HL-60 (cell line): ENCODE measurements at regions not wholly inside any gene's neighbourhood (a gene's known extent, or its start where the extent isn't known, plus 50 kb on each side); places are given as distances from the start of the nearest gene placed in this dataset.

Source experiments
- DNase-seq, 2 experiments: peaks; one replicate each; pipeline ENCODE4 v3.0.0-alpha.2; 2010 to 2020; ENCODE audit warnings: low read depth in 1 of 2, low spot score in 1 of 2
- H3K27ac ChIP-seq: fragments of 250-450 bp; sonication (Bioruptor Pico); replicated peaks from 2 replicates; pipeline ENCODE4 v1.5.1; 2020; ENCODE audit warnings: mild to moderate bottlenecking, moderate library complexity
- H3K27me3 ChIP-seq: fragments of 250-450 bp; sonication (Bioruptor Pico); 2 replicates; pipeline ENCODE4 v1.5.1; 2021; ENCODE audit warnings: mild to moderate bottlenecking, moderate library complexity; ENCODE audit not compliant: insufficient read depth, poor library complexity, severe bottlenecking
- H3K4me3 ChIP-seq: replicated peaks from 2 replicates; pipeline ENCODE4 v1.5.1; 2011; ENCODE audit warnings: mild to moderate bottlenecking, control low read depth, low read length; ENCODE audit not compliant: insufficient read depth
- GABPA ChIP-seq: IDR thresholded peaks from 2 replicates; pipeline ENCODE4 v1.6.1; 2012; ENCODE audit warnings: low read depth
- POLR2AphosphoS5 ChIP-seq: IDR thresholded peaks from 2 replicates; pipeline ENCODE4 v1.6.1; 2012; ENCODE audit warnings: low read depth
- SPI1 ChIP-seq: IDR thresholded peaks from 2 replicates; pipeline ENCODE4 v1.6.1; 2012; ENCODE audit warnings: low read depth, mild to moderate bottlenecking, borderline replicate concordance
- TF ChIP-seq, protein P1 (sequence below): IDR thresholded peaks from 2 replicates; pipeline ENCODE4 v1.6.1; 2012; ENCODE audit warnings: low read depth; ENCODE audit not compliant: insufficient replicate concordance
- TF ChIP-seq, protein P2 (sequence below): IDR thresholded peaks from one replicate; pipeline ENCODE4 v1.5.1; 2011; ENCODE audit warnings: low read length, control low read depth, inconsistent platforms; ENCODE audit not compliant: insufficient read depth

DNA sequence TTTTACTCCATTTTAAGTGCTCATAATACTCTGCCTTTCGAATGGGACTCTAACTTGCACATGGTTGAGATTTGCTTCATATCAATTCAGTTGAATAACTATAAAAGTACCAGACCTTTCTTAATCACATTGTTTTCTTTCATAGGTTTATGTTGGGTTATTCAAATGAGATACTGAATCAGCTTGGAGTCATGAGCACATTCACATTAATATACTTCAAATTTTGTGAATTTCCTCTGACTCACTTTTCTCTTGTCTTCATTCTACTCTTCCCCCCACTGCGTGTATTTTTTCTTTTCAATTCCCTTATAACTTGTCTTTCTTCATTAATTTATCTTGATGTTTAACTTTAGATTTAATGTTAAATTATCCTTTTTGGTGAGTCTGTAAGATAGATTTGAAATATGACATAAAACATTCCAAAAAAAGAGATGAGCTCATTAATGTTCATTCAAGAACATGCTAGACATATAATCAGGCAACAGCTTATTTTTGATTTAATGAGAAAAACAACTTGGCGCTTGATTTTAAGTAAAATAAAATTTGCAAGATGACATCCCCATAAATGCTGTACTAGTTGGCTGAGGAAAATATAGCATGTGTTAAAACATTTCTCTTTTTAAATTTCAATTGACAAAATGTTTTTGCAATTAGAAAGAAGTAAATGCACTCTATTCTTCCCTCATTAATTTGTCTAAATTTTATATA lies 736.0 kb downstream of the CD109 start:
- no peak for DNase-seq
- TF ChIP-seq SPI1 = no peak
- TF ChIP-seq, protein P1, sequence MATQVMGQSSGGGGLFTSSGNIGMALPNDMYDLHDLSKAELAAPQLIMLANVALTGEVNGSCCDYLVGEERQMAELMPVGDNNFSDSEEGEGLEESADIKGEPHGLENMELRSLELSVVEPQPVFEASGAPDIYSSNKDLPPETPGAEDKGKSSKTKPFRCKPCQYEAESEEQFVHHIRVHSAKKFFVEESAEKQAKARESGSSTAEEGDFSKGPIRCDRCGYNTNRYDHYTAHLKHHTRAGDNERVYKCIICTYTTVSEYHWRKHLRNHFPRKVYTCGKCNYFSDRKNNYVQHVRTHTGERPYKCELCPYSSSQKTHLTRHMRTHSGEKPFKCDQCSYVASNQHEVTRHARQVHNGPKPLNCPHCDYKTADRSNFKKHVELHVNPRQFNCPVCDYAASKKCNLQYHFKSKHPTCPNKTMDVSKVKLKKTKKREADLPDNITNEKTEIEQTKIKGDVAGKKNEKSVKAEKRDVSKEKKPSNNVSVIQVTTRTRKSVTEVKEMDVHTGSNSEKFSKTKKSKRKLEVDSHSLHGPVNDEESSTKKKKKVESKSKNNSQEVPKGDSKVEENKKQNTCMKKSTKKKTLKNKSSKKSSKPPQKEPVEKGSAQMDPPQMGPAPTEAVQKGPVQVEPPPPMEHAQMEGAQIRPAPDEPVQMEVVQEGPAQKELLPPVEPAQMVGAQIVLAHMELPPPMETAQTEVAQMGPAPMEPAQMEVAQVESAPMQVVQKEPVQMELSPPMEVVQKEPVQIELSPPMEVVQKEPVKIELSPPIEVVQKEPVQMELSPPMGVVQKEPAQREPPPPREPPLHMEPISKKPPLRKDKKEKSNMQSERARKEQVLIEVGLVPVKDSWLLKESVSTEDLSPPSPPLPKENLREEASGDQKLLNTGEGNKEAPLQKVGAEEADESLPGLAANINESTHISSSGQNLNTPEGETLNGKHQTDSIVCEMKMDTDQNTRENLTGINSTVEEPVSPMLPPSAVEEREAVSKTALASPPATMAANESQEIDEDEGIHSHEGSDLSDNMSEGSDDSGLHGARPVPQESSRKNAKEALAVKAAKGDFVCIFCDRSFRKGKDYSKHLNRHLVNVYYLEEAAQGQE = no peak
- no peak for TF ChIP-seq POLR2AphosphoS5
- no peak for TF ChIP-seq GABPA
- TF ChIP-seq, protein P2, sequence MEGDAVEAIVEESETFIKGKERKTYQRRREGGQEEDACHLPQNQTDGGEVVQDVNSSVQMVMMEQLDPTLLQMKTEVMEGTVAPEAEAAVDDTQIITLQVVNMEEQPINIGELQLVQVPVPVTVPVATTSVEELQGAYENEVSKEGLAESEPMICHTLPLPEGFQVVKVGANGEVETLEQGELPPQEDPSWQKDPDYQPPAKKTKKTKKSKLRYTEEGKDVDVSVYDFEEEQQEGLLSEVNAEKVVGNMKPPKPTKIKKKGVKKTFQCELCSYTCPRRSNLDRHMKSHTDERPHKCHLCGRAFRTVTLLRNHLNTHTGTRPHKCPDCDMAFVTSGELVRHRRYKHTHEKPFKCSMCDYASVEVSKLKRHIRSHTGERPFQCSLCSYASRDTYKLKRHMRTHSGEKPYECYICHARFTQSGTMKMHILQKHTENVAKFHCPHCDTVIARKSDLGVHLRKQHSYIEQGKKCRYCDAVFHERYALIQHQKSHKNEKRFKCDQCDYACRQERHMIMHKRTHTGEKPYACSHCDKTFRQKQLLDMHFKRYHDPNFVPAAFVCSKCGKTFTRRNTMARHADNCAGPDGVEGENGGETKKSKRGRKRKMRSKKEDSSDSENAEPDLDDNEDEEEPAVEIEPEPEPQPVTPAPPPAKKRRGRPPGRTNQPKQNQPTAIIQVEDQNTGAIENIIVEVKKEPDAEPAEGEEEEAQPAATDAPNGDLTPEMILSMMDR = no peak
- Histone ChIP-seq H3K27ac (no peak overlapping the region), H3K4me3 (no peak overlapping the region), H3K27me3 (no peaks in the 10 kb centered on the region)

DNA sequence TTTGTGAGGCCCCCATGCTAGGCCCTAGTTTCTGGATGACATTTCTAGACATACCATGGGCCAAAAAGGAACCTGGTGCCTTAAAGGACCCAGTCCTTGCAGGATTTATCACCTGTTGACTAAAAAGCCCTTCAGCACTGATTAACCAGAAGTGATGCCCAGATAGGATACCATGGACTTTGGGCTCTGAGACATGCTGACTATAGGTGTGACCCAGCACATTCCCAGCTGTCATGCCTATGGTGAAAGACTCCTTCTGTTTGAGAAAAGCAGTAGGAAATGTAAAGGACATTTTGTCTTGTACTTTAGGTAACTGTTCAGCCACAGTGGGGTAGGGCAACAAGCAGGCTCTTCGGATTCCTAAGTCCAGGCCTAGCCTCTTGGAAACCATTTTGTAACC lies 724.2 kb downstream of the CD109 start:
- no peak for DNase-seq
- H3K27me3 ChIP-seq = no peaks in the 10 kb centered on the region
- no peak overlapping the region for H3K27ac ChIP-seq
- TF ChIP-seq POLR2AphosphoS5 = no peak
- TF ChIP-seq, protein P1 = no peak
- TF ChIP-seq, protein P2 = no peak
- no peak for TF ChIP-seq SPI1
- H3K4me3 ChIP-seq = no peak overlapping the region

DNA sequence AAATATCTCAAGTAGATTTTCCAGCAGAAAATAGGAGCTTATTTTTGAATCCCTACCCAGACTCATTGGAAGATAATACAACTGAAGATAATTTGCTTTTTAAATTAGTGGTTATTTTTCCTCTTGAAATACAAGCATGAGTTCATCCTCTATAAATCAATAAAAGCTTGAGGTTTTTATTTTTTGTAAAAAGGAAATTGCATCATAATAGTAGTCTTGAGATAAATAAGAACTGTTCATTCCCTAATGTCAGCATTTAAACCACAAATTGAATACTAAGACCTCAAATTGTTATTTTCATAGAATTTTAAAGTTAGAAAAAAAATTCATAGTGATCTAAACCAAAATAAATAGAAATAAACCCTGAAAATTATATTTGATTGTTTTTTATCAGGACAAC lies 719.1 kb downstream of the CD109 start:
- Histone ChIP-seq H3K27me3 (no peaks in the 10 kb centered on the region), H3K4me3 (no peak overlapping the region), H3K27ac (no peak overlapping the region)
- TF ChIP-seq, protein P1 = no peak
- TF ChIP-seq SPI1 = no peak
- TF ChIP-seq GABPA = no peak
- TF ChIP-seq POLR2AphosphoS5 = no peak
- TF ChIP-seq, protein P2 = no peak
- DNase-seq = no peak
